ENCODE measurements at regions not wholly inside any gene's neighbourhood (a gene's known extent, or its start where the extent isn't known, plus 50 kb on each side); places are given as distances from the start of the nearest gene placed in this dataset.
A peak's percentile ranks its signal among the peaks of the same experiment; 100 is the strongest.

- DNase-seq: no peak
Observed at GRCh38 chrX:39150220-39150619, 349.0 kb downstream of the MID1IP1 start.

GRCh38 chrX:39150621-39151020 is 349.4 kb downstream of the MID1IP1 start:
- no peak for DNase-seq

- DNase-seq: peak; percentile 63
Observed at GRCh38 chrX:39152106-39152649, 350.9 kb downstream of the MID1IP1 start.

DNA sequence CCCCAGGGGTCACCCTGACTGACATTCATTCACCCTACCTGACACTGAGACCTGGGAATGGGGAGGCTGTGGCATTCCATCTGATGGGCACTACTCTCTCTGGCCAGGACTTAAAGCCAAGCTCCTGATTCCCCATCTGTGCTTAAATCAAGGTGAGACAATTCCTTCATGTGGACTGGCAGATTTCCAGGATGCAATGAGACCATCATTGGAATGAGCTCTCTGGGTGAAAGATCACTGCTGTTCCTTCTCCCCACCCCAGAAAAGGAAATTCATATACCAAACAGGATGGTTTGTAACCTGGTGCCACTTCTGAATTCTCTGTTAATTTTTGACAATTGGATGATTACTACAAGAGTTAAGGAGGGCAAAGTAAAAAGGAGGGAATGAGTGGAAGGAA is 354.8 kb downstream of the MID1IP1 start:
- no peak for DNase-seq

DNA sequence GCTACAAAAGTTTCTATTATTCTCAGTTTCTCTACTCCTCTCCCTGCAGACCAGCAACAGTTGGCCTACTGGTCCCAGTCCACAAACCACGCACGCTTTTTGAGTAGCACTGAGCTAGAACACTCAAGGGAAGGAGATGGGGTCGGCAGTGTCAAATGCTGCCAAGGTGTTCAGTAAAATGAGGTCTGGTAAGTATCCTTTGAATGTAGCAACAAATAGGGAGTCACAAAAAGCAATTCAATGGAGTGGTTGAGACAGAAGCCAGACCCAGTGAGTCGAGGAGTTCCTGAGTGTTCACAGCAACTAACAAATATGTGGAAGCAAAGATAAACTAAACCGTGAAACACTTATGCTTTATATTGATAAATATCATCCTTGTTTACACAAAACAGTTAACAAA is 355.7 kb downstream of the MID1IP1 start:
- no peak for DNase-seq

DNA sequence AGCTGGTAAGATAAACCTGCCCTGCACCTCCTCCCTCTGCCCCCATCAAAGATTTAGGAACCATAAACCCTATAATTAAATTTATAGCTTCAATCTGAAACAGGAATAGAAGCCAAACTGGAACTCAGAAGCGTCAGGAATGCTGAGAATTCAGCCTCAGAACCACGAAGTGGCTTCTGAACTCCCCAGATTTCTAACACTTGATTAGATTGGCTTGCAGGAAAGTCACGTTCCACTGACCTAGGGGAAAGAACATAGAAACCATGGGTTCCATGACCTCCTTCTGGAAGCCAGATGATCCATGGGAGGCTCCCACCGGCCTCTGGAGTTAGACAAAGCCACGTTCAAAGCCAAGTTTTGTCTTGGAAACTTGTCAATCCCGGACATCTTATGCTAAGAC is 356.5 kb downstream of the MID1IP1 start:
- no peak for DNase-seq

GRCh38 chrX:39158801-39159657 is 357.8 kb downstream of the MID1IP1 start:
- DNase-seq: no peak

DNA sequence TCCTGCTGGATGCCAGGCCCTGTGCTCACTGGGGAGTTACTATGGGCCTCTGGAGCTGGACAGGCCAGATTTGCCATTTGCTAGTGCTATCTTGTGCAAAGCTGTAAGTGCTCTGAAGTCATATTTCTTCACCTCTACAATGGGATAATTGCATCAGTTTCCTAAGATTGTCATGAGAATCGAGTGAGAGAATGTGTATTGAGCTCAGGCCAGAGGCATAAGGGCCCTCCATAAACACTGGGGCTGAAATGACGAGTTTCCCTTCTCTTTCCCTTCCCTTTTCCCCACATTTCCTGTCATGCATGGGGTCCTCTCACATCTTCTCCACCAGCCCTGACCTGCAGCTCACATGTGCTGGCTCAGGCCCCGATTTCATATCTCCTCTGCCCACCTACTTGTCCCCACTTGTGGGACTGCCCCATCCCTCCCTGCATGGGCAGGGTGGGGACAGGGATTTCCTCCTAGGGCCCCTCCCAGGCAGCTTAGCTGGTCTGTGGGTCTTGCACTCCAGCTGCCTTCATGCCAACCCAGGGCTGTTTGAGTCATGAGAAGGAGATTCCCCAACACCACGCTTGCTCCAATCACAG is 358.8 kb downstream of the MID1IP1 start:
- DNase-seq: no peak

DNA sequence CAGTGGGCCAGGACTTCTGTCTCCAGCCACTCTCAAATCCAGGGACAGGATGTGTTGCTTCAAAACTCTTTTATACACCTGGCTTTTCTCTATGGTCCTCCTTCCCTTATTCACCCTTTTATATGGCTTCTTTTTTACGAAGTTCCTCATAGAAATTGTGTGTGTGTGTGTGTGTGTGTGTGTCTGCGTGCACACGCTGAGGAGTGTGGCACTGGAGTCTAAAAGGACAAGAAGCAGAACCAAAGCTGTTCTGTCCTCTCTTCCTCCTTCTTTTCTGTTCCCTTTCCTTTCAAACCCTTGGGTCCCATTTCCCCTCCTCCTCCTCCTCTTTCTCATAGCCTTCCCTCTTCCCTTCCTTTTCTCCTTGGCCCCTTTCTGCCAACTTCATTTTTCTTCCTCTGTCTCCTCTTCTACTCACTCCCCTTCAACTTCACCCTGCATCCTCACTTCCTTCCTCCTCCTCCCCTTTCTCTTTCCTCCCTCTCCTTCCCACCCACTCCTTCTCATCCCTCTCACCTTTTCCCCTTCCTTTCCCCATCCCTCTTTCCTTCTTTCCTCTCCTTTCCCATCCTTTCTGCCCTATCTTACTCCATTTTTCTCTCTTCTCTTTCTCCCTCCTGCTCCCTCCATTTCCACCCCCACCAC is 360.5 kb downstream of the MID1IP1 start:
- no peak for DNase-seq

- DNase-seq: peak; percentile 71
Observed at GRCh38 chrX:39162322-39162735, 361.1 kb downstream of the MID1IP1 start.

DNA sequence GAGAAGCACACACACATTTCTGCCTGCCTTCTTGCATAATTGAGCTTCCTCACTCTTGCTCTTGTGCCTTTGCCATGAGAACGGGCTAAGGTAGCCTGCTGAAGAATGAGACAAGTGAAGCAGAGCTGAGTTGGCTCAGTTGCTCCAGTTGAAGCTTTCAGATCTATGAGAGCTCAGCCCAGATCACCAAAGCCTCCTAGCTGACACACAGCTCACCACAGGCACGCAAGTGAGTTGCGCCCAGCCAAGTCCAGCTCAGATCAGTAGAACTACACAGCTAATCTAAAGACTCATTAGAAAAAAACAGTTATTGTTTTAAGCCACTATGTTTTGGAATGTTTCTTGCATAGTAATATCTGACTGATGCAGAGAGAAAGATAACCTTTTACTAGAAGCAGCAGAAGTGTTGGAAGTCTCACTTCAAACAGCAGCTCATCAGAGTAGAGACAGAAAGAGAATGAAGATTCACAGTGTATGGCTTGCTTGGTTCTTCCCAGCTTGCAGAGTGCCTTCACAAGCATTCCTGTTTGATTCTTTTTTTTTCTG is 362.4 kb downstream of the MID1IP1 start:
- DNase-seq: peak; percentile 60

- no peak for DNase-seq
Observed at GRCh38 chrX:39164212-39164611, 363.0 kb downstream of the MID1IP1 start.

DNA sequence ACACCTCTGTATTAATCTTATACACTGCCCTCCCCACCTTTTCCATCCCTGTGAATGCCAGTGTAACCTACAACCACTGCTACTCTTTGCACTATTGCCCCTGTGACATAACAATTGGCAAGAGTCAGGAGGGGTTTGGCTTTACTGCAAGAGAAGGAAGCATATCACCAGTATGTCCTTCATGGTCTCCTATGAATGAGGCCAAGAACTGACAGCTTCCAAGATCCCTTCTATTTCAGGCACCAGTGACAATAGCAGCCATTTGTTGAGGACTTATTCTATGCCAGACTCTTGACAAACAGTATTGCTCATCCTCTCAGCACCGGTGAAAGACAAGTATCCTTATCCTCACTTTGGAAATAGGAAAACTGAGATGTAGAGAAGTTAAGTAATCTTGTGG is 363.9 kb downstream of the MID1IP1 start:
- DNase-seq: no peak

DNA sequence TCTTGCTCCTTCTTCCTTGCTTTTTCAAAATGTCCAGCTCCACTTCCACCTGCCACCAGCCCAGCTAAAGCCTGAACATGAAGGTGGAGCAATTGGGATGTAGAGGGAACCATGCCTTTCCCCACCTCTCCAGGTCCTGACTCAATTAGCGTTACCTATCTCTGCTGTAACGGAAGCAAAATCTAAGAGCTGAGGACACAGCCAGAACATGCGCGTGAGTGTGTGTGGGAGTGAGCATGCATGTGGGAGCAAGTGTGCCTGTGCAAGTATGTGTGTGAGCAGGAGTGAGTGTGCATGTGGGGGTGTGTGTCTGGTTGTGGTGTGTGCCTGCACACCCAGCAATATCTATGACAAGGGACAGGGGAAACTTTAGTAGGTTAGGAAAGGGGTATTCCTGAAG is 364.5 kb downstream of the MID1IP1 start:
- DNase-seq: no peak

- DNase-seq: peak; percentile 6
Observed at GRCh38 chrX:39167791-39168190, 366.5 kb downstream of the MID1IP1 start.

DNA sequence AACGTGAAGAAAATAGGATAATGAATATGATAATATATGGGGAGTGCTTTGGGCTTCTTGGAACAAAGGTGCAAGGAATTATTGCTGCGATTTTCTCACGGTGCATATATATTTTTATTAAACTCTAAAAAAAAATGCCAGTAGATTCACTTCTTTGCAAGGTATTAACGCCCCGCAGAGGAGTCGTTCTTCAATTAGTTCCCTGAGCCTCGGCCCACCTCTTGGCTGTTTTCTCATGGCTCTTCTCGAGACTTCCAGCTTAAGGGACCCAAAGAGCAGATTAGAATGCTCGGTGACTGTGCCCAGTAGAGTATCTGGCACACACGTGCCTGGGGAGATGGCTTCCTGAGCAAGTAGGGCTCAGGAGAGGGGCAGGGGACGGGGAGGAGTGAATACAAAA is 367.4 kb downstream of the MID1IP1 start:
- no peak for DNase-seq

DNA sequence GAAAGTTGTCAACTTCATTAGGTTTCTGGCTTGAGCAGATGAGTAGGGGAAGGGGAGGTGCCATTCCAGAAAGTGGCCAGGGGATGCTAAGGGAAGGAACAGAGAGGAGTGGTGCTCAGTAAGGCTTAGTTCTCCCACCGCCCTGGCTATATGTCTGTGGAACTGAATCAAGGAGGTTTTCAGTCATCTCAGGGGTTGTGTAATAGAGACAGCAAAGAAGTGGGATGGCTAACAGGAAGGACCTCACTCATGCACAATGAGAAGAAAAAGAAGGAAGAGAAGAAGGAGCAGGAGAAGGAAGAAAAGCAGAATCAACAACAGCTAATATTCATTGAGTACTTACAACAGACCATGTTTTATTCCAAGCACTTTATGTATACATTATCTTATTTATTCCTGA is 368.7 kb downstream of the MID1IP1 start:
- no peak for DNase-seq

GRCh38 chrX:39170464-39170863 is 369.2 kb downstream of the MID1IP1 start:
- no peak for DNase-seq

DNA sequence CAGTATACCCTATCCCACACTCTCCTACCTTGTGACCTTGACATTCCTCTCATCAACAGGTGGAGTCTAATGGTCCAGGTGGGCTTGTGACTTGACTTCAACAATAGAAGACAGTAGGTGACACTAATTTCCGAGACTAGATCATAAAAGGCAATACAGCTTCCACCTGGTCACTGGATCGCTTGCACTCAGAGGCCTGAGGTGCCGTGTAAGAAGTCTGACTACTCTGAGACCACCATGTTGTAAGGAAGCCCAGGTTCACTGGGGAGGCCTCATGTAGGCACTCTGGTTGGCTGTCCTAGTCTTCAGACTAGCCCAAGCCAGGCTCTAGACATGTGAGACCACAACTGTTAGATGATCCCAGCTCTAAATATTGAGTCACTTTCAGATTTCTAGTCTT is 370.4 kb downstream of the MID1IP1 start:
- no peak for DNase-seq

- DNase-seq: no peak
Observed at GRCh38 chrX:39174241-39174771, 373.0 kb downstream of the MID1IP1 start.

DNA sequence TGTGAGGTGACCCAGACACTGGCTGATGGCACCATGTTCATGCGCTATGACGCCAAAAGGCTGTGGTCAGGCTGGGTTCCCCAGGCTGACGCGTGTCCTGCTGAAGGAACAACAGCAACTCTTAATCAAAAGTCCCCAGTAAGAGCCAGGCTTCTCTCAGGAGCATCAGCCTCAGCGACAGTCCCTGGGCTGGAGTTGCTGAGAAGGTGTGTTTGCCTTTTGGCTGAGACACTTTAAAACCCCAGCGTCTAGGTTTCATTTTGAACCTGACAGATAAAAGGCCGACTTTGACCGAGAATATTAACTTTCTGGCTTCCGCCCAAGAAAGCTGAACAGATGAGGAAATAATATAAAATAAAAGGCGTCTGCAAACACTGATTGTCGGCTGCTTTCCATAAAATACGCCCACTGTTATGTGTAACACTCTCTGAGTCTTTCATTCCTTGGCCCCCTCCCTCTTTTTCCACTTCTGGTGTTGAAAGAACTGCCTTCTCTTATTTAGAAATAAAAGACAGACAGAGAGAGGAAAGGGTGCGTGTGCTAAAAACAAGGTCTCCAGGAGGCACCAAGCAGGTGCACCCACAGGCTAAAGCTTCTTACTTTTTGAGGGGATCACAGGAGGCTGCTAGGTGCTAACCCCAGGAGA is 373.6 kb downstream of the MID1IP1 start:
- peak; percentile 51 for DNase-seq

- no peak for DNase-seq
Observed at GRCh38 chrX:39175418-39176057, 374.3 kb downstream of the MID1IP1 start.

Measured in activated CD4-positive, alpha-beta T cell treated with anti-CD3 and anti-CD28 coated beads for 48 hours (primary cell).